ENCODE measurements at regions not wholly inside any gene's neighbourhood (a gene's known extent, or its start where the extent isn't known, plus 50 kb on each side); places are given as distances from the start of the nearest gene placed in this dataset.

GRCh38 chr15:39184701-39185390 lies 396.0 kb upstream of the THBS1 start:
- intact Hi-C loops (cut with micrococcal nuclease) = no loop called here
- CTCF ChIA-PET = interaction anchor here (1.6 kb wide), 1 partner anchor 9 kb away, joined by 4 read pairs; no protein-coding TSS in a partner anchor
- Histone ChIP-seq H4K20me1 (replicated peaks; ENCODE audit: control insufficient read depth, extremely low read depth, insufficient read depth, low read length) (no peaks in the 10 kb centered on the region), H3K4me3 (replicated peaks in 1 of 3; ENCODE audit: insufficient read depth in 1 of 3, low read depth in 1 of 3, low read length in 3 of 3) (no peak overlapping the region), H3K9me3 (replicated peaks; ENCODE audit: control insufficient read depth, insufficient read depth, low read length) (no peaks in the 10 kb centered on the region), H3K27ac (ENCODE audit: insufficient read depth, low read depth, low read length) (no peak overlapping the region), H3K4me1 (ENCODE audit: control insufficient read depth, extremely low read depth, insufficient read depth, low read length) (peaks cover 19% of the 10 kb centered on the region), H3K79me2 (ENCODE audit: control insufficient read depth, insufficient read depth, low read length) (no peaks in the 10 kb centered on the region), H2AFZ (ENCODE audit: low read depth, low read length) (no peak overlapping the region), H3K36me3 (ENCODE audit: control insufficient read depth in 2 of 2, extremely low read depth in 1 of 2, insufficient read depth in 2 of 2, low read length in 2 of 2) (no peaks in the 10 kb centered on the region), H3K9ac (replicated peaks; ENCODE audit: extremely low read depth, insufficient read depth, low read length) (no peak overlapping the region), H3K27me3 (ENCODE audit: control insufficient read depth in 2 of 2, insufficient read depth in 2 of 2, low read length in 2 of 2) (no peaks in the 10 kb centered on the region), H3K4me2 (ENCODE audit: insufficient read depth, low read length) (no peak overlapping the region), H3K9me1 (replicated peaks; ENCODE audit: control insufficient read depth, extremely low read depth, insufficient read depth, low read length) (no peaks in the 10 kb centered on the region)
- TF ChIP-seq JUN (IDR thresholded peaks at IDR 0.05; ENCODE audit: borderline replicate concordance, insufficient read depth, insufficient read length, low read depth) (no peak), MYC (IDR thresholded peaks at IDR 0.05; ENCODE audit: low read depth, low read length) (no peak), MAX (IDR thresholded peaks at IDR 0.05; ENCODE audit: insufficient read depth, insufficient read length) (no peak), POLR2AphosphoS5 (IDR thresholded peaks at IDR 0.05; ENCODE audit: insufficient read depth, low read depth, low read length) (no peak), EZH2 (IDR thresholded peaks at IDR 0.05; ENCODE audit: borderline replicate concordance, low read depth, low read length, severe bottlenecking) (no peak), GATA2 (IDR thresholded peaks at IDR 0.05; ENCODE audit: insufficient read depth, insufficient read length, low read depth, low read length) (no peak), FOS (IDR thresholded peaks at IDR 0.05; ENCODE audit: borderline replicate concordance, insufficient read depth, low read length) (no peak), CTCF (IDR thresholded peaks at IDR 0.05; ENCODE audit: extremely low read depth in 1 of 2, insufficient read depth in 1 of 2, low read depth in 1 of 2, low read length in 2 of 2) (no peak), POLR2A (IDR thresholded peaks at IDR 0.05; ENCODE audit: low read depth, low read length) (no peak)
- no TSS peak for BruUV-seq (replicated peaks)
- FAIRE-seq (no peak), DNase-seq (ENCODE audit: low read depth, low spot score) (no peak)
- POLR2A ChIA-PET = no interaction called here
- dilution Hi-C loops (cut with MboI; ENCODE audit: extremely low pct_ligation_motif_present, low sequenced_read_pairs) = loop anchor here (25.0 kb wide), 1 partner anchor 177 kb away; no protein-coding TSS in a partner anchor

Data from endothelial cell of umbilical vein (primary cell).